HepG2 (cell line): ENCODE measurements at regions not wholly inside any gene's neighbourhood (a gene's known extent, or its start where the extent isn't known, plus 50 kb on each side); places are given as distances from the start of the nearest gene placed in this dataset.

ENCODE experiments used
- ATF4 ChIP-seq, 2 experiments: fragments of 450-650 bp in 1 of 2; sonication (generic) in 1 of 2; formaldehyde crosslinking; IDR thresholded peaks; 2 replicates each; pipeline versions ENCODE4 v1.5.0 to v1.8.0; 2020 to 2022; ENCODE audit warnings: mild to moderate bottlenecking in 1 of 2, missing genetic modification reagents in 1 of 2
- ATF7 ChIP-seq, 2 experiments: fragments of 450-650 bp in 1 of 2; sonication (generic) in 1 of 2; formaldehyde crosslinking in 1 of 2; IDR thresholded peaks; 2 replicates each; pipeline versions ENCODE4 v1.4.0 to v1.6.1; 2016 to 2020; ENCODE audit warnings: antibody characterized with exemption in 1 of 2, mild to moderate bottlenecking in 1 of 2, missing genetic modification reagents in 1 of 2
- CREB1 ChIP-seq, 2 experiments: fragments of 450-650 bp in 1 of 2; IDR thresholded peaks; 2 replicates each; pipeline ENCODE4 v1.6.1; 2016 to 2017; ENCODE audit warnings: control low read depth in 1 of 2, mild to moderate bottlenecking in 1 of 2, missing compliant biosample characterization in 1 of 2, missing genetic modification characterization in 1 of 2
- FOXA3 ChIP-seq: IDR thresholded peaks from 2 replicates; pipeline ENCODE4 v1.6.1; 2016; ENCODE audit warnings: missing genetic modification reagents, missing compliant biosample characterization
- FOXK1 ChIP-seq: sonication (generic); formaldehyde crosslinking; IDR thresholded peaks from 2 replicates; pipeline ENCODE4 v1.4.0; 2020; ENCODE audit warnings: low read depth, missing genetic modification reagents, borderline replicate concordance
- GATA4 ChIP-seq: sonication (generic); IDR thresholded peaks from 2 replicates; pipeline ENCODE4 v1.6.1; 2016; ENCODE audit warnings: antibody characterized with exemption, low read depth, borderline replicate concordance
- IKZF4 ChIP-seq: sonication (generic); formaldehyde crosslinking; IDR thresholded peaks from 2 replicates; pipeline ENCODE4 v1.5.1; 2020; ENCODE audit warnings: borderline replicate concordance, mild to moderate bottlenecking, low read depth, missing genetic modification reagents; ENCODE audit errors: not compliant biosample characterization
- MIER3 ChIP-seq: IDR thresholded peaks from 2 replicates; pipeline ENCODE4 v1.6.1; 2016; ENCODE audit warnings: missing compliant biosample characterization, borderline replicate concordance
- RBM39 ChIP-seq: fragments of 200-400 bp; formaldehyde crosslinking; IDR thresholded peaks from one replicate; pipeline ENCODE4 v1.6.1; 2018; ENCODE audit warnings: antibody characterized with exemption, mild to moderate bottlenecking, low read depth, low read length; ENCODE audit not compliant: poor library complexity, severe bottlenecking
- SAFB2 ChIP-seq: sonication (generic); formaldehyde crosslinking; IDR thresholded peaks from 2 replicates; pipeline ENCODE4 v1.5.1; 2020; ENCODE audit warnings: missing genetic modification reagents, low read depth, mild to moderate bottlenecking, borderline replicate concordance
- SKI ChIP-seq: fragments of 450-650 bp; IDR thresholded peaks from one replicate; pipeline ENCODE4 v1.6.1; 2018; ENCODE audit warnings: mild to moderate bottlenecking; ENCODE audit not compliant: partially characterized antibody
- SMC3 ChIP-seq: IDR thresholded peaks from 2 replicates; pipeline ENCODE4 v1.6.1; 2011; ENCODE audit warnings: low read length, improper control_type of control experiment
- ZNF274 ChIP-seq: sonication (generic); formaldehyde crosslinking; IDR thresholded peaks from 2 replicates; pipeline ENCODE4 v1.5.1; 2020; ENCODE audit warnings: mild to moderate bottlenecking, missing genetic modification reagents
- ZNF337 ChIP-seq: sonication (generic); formaldehyde crosslinking; IDR thresholded peaks from 2 replicates; pipeline ENCODE4 v1.5.1; 2020; ENCODE audit warnings: missing genetic modification reagents, low read depth, mild to moderate bottlenecking, borderline replicate concordance
- ZNF354B ChIP-seq: sonication (generic); formaldehyde crosslinking; IDR thresholded peaks from 2 replicates; pipeline ENCODE4 v1.8.0; 2022; ENCODE audit warnings: mild to moderate bottlenecking, missing genetic modification reagents
- ZNF576 ChIP-seq: sonication (generic); formaldehyde crosslinking; IDR thresholded peaks from 2 replicates; pipeline ENCODE4 v1.4.0; 2020; ENCODE audit warnings: mild to moderate bottlenecking, missing genetic modification reagents
- ZNF646 ChIP-seq: sonication (generic); formaldehyde crosslinking; IDR thresholded peaks from 2 replicates; pipeline ENCODE4 v1.9.0; 2021; ENCODE audit warnings: mild to moderate bottlenecking, missing genetic modification reagents
- ZNF777 ChIP-seq: sonication (generic); formaldehyde crosslinking; IDR thresholded peaks from 2 replicates; pipeline ENCODE4 v1.4.0; 2020; ENCODE audit warnings: missing genetic modification reagents
- ZSCAN29 ChIP-seq: sonication (generic); formaldehyde crosslinking; conservative IDR thresholded peaks from 2 replicates; pipeline ENCODE4 v1.4.0; 2020; ENCODE audit warnings: mild to moderate bottlenecking, missing genetic modification reagents
- ZSCAN5A ChIP-seq: sonication (generic); formaldehyde crosslinking; IDR thresholded peaks from 2 replicates; pipeline ENCODE4 v1.8.0; 2022; ENCODE audit warnings: mild to moderate bottlenecking, missing genetic modification reagents, borderline replicate concordance

GRCh38 chr10:33509231-33509831, 174.9 kb upstream of the NRP1 start (continued):
- TF ChIP-seq ZSCAN29 (CRISPR knock-in tag) (0 out of 2 replicates have a peak, but pooled peaks have one; percentile 54), ATF7 (IDR thresholded peaks at IDR 0.05) (peak; percentile 100), ATF7 (CRISPR knock-in tag; IDR thresholded peaks at IDR 0.05) (peak; percentile 79; the same call in 1 of the 2 replicates), ZNF576 (CRISPR knock-in tag) (no peak), MIER3 (CRISPR knock-in tag) (peak; percentile 56; the same call in 1 of the 2 replicates), FOXA3 (CRISPR knock-in tag) (peak; percentile 87), SKI (peak; percentile 56), GATA4 (peak; percentile 72; the same call in 1 of the 2 replicates), ATF4 (CRISPR knock-in tag; IDR thresholded peaks at IDR 0.05) (no peak), ZNF354B (CRISPR knock-in tag) (no peak), ZNF777 (CRISPR knock-in tag) (no peak; the same call in 1 of the 2 replicates), FOXK1 (CRISPR knock-in tag) (peak; percentile 53; the same call in 1 of the 2 replicates), IKZF4 (CRISPR knock-in tag) (no peak), SMC3 (peak; percentile 15; the same call in 1 of the 2 replicates), ZNF274 (CRISPR knock-in tag) (no peak), ZNF337 (no peak), ZNF646 (CRISPR knock-in tag) (no peak), CREB1 (IDR thresholded peaks at IDR 0.05) (peak; percentile 98), CREB1 (CRISPR knock-in tag; IDR thresholded peaks at IDR 0.05) (peak; percentile 85), SAFB2 (CRISPR knock-in tag) (no peak), ZSCAN5A (CRISPR knock-in tag) (no peak), RBM39 (no peak)
